ENCODE measurements at regions not wholly inside any gene's neighbourhood (a gene's known extent, or its start where the extent isn't known, plus 50 kb on each side); places are given as distances from the start of the nearest gene placed in this dataset.

GRCh38 chr1:29700491-29700890, 464.2 kb downstream of the PTPRU start:
- Histone ChIP-seq H3K4me3 (replicated peaks in 1 of 3; ENCODE audit: insufficient read depth in 1 of 3, low read depth in 2 of 3, low read length in 3 of 3) (no peak overlapping the region), H3K4me1 (ENCODE audit: insufficient read depth, low read length) (no peaks in the 10 kb centered on the region; the same call in 1 of the 2 replicates), H2AFZ (ENCODE audit: low read length) (no peak overlapping the region), H3K27ac (ENCODE audit: extremely low read length, insufficient read depth, low read length) (no peak overlapping the region), H4K20me1 (ENCODE audit: insufficient read depth, low read length) (no peaks in the 10 kb centered on the region), H3K79me2 (ENCODE audit: insufficient read depth, low read length) (no peaks in the 10 kb centered on the region), H3K9ac (ENCODE audit: insufficient read depth, low read depth, low read length) (no peak overlapping the region), H3K4me2 (ENCODE audit: low read depth, low read length) (no peak overlapping the region), H3K27me3 (ENCODE audit: control insufficient read depth in 1 of 2, insufficient read depth in 2 of 2, low read length in 2 of 2) (peaks cover 1 to 20% of the 10 kb centered on the region in 2 experiments; a peak in 3 of 5 replicates), H3K9me3 (ENCODE audit: low read length) (no peaks in the 10 kb centered on the region), H3K36me3 (replicated peaks in 1 of 2; ENCODE audit: control insufficient read depth in 1 of 2, insufficient read depth in 2 of 2, low read length in 2 of 2) (no peaks in the 10 kb centered on the region)
- DNase-seq (ENCODE audit: low spot score) (no peak), ATAC-seq (no peak), FAIRE-seq (no peak)
- ChIA-PET CTCF (ENCODE audit: low intra/inter-chr PET ratio, low total read pairs) (no interaction called here), POLR2A (no interaction called here)
- intact Hi-C loops (cut with micrococcal nuclease; ENCODE audit: unreplicated experiment) (no loop called here), in situ Hi-C loops (cut with HindIII; ENCODE audit: extremely low pct_ligation_motif_present, low pct_unique_long_range_greater_than_20kb) (no loop called here)
- TF ChIP-seq TAF1 (CRISPR knock-in tag; IDR thresholded peaks at IDR 0.05) (no peak), GZF1 (CRISPR knock-in tag; IDR thresholded peaks at IDR 0.05) (no peak)
- BruUV-seq (replicated peaks), result no TSS peak
- WGBS (ENCODE audit: low lambda C conversion rate), result 0% methylated on average over 1 of the region's 1 CpG

GRCh38 chr1:29698626-29699025, 462.3 kb downstream of the PTPRU start:
- DNase-seq (ENCODE audit: low spot score), result no peak
- Histone ChIP-seq H2AFZ (ENCODE audit: low read length) (no peak overlapping the region), H3K9me3 (ENCODE audit: low read length) (no peaks in the 10 kb centered on the region), H4K20me1 (ENCODE audit: insufficient read depth, low read length) (no peaks in the 10 kb centered on the region), H3K9ac (ENCODE audit: insufficient read depth, low read depth, low read length) (no peak overlapping the region), H3K4me3 (replicated peaks in 1 of 3; ENCODE audit: insufficient read depth in 1 of 3, low read depth in 2 of 3, low read length in 3 of 3) (no peak overlapping the region), H3K27me3 (ENCODE audit: control insufficient read depth in 1 of 2, insufficient read depth in 2 of 2, low read length in 2 of 2) (peaks cover 1 to 20% of the 10 kb centered on the region in 2 experiments; a peak in 3 of 5 replicates), H3K36me3 (replicated peaks in 1 of 2; ENCODE audit: control insufficient read depth in 1 of 2, insufficient read depth in 2 of 2, low read length in 2 of 2) (no peaks in the 10 kb centered on the region), H3K27ac (ENCODE audit: extremely low read length, insufficient read depth, low read length) (no peak overlapping the region), H3K4me1 (ENCODE audit: insufficient read depth, low read length) (no peaks in the 10 kb centered on the region; the same call in 1 of the 2 replicates), H3K79me2 (ENCODE audit: insufficient read depth, low read length) (no peaks in the 10 kb centered on the region), H3K4me2 (ENCODE audit: low read depth, low read length) (no peak overlapping the region)
- TF ChIP-seq PBX3 (CRISPR knock-in tag; IDR thresholded peaks at IDR 0.05; ENCODE audit: borderline replicate concordance) (no peak), ATF6 (CRISPR knock-in tag; conservative IDR thresholded peaks at IDR 0.05) (no peak), ZNF543 (CRISPR knock-in tag; IDR thresholded peaks at IDR 0.05) (no peak), TOPORS (CRISPR knock-in tag; IDR thresholded peaks at IDR 0.05) (no peak), ZNF512 (CRISPR knock-in tag; IDR thresholded peaks at IDR 0.05) (no peak)
- ChIA-PET CTCF (ENCODE audit: low intra/inter-chr PET ratio, low total read pairs) (no interaction called here), POLR2A (no interaction called here)
- in situ Hi-C loops (cut with HindIII; ENCODE audit: extremely low pct_ligation_motif_present, low pct_unique_long_range_greater_than_20kb) (no loop called here), intact Hi-C loops (cut with micrococcal nuclease; ENCODE audit: unreplicated experiment) (no loop called here)
- FAIRE-seq, result no peak
- BruUV-seq (replicated peaks), result no TSS peak
- ATAC-seq, result no peak
- WGBS (ENCODE audit: low lambda C conversion rate), result 0% methylated on average over 3 of the region's 12 CpGs
